WERI-Rb-1 (cell line): ENCODE measurements at regions not wholly inside any gene's neighbourhood (a gene's known extent, or its start where the extent isn't known, plus 50 kb on each side); places are given as distances from the start of the nearest gene placed in this dataset.

Source experiments
- DNase-seq: peaks from one replicate; pipeline ENCODE4 v3.0.0-alpha.2; 2020
- H3K27ac ChIP-seq: fragments of 250-450 bp; sonication (Bioruptor Pico); 2 replicates; pipeline ENCODE4 v1.5.1; 2020; ENCODE audit warnings: mild to moderate bottlenecking, moderate library complexity
- H3K27me3 ChIP-seq: fragments of 250-450 bp; sonication (Bioruptor Pico); 2 replicates; pipeline ENCODE4 v1.5.1; 2021; ENCODE audit warnings: mild to moderate bottlenecking, low read depth, moderate library complexity; ENCODE audit not compliant: insufficient read depth, severe bottlenecking
- H3K36me3 ChIP-seq: fragments of 250-450 bp; sonication (Bioruptor Pico); 2 replicates; pipeline ENCODE4 v1.5.1; 2020; ENCODE audit warnings: mild to moderate bottlenecking, moderate library complexity
- H3K4me3 ChIP-seq: 2 replicates; pipeline ENCODE4 v1.5.1; 2011; ENCODE audit warnings: low read depth, mild to moderate bottlenecking, control low read depth, low read length
- H3K9me3 ChIP-seq: fragments of 250-450 bp; sonication (Bioruptor Pico); 2 replicates; pipeline ENCODE4 v1.5.1; 2021; ENCODE audit warnings: mild to moderate bottlenecking, moderate library complexity; ENCODE audit not compliant: severe bottlenecking
- CTCF ChIP-seq: IDR thresholded peaks from 2 replicates; pipeline ENCODE4 v1.5.1; 2011; ENCODE audit warnings: low read depth, mild to moderate bottlenecking, control low read depth, inconsistent platforms, low read length

DNA sequence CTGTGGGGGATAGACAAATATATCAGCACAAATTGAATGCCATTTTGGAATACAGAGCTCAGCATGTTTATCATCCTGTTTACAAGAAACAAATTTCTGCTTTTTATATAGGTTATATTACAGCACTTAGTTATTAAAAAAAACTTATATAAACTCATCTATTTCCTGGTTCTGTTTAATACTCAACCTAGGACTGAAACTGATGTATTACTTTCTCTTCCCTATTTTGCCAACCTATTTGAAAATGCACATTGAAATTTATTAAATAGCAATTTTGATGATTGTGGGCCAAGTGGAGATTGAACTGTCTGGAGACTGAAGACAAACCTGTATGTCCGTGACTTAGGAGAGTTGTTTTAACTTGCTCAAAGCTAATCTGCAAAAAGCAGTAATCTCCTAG lies 288.3 kb upstream of the ANO3 start:
- Histone ChIP-seq H3K9me3 (no peaks in the 10 kb centered on the region), H3K4me3 (no peak overlapping the region), H3K36me3 (no peaks in the 10 kb centered on the region), H3K27ac (no peak overlapping the region), H3K27me3 (peaks cover 2% of the 10 kb centered on the region)
- no peak for DNase-seq
- TF ChIP-seq CTCF = no peak

DNA sequence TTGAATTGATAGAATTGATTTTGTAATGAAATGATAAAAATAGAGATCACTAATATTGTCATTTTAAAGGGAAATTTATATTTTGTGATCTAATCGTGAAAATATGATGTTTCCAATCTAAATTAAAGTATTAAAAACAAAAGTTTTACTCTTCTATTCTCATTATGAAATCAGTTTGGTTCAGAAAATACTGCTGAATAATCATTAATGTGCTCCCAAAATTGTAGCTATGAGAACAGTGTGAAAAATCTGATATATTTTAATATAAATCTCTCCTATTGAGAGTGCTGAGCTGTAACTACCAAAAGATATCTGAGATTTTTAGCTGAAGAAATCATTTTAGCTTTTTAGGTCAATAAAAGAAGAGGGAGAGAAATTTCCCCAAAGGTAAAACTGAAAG lies 287.5 kb upstream of the ANO3 start:
- DNase-seq = no peak
- Histone ChIP-seq H3K9me3 (no peaks in the 10 kb centered on the region), H3K4me3 (no peak overlapping the region), H3K36me3 (no peaks in the 10 kb centered on the region), H3K27me3 (peaks cover 2% of the 10 kb centered on the region), H3K27ac (no peak overlapping the region)
- TF ChIP-seq CTCF = no peak

GRCh38 chr11:26045082-26045481 lies 286.8 kb upstream of the ANO3 start:
- TF ChIP-seq CTCF = no peak
- Histone ChIP-seq H3K27me3 (peaks cover 2% of the 10 kb centered on the region), H3K4me3 (no peak overlapping the region), H3K9me3 (no peaks in the 10 kb centered on the region), H3K27ac (no peak overlapping the region), H3K36me3 (no peaks in the 10 kb centered on the region)
- DNase-seq = no peak

GRCh38 chr11:26048271-26048670 lies 283.7 kb upstream of the ANO3 start:
- TF ChIP-seq CTCF = no peak
- Histone ChIP-seq H3K36me3 (no peaks in the 10 kb centered on the region), H3K27ac (no peak overlapping the region), H3K9me3 (no peaks in the 10 kb centered on the region), H3K4me3 (no peak overlapping the region), H3K27me3 (peaks cover 2% of the 10 kb centered on the region)
- DNase-seq = no peak

DNA sequence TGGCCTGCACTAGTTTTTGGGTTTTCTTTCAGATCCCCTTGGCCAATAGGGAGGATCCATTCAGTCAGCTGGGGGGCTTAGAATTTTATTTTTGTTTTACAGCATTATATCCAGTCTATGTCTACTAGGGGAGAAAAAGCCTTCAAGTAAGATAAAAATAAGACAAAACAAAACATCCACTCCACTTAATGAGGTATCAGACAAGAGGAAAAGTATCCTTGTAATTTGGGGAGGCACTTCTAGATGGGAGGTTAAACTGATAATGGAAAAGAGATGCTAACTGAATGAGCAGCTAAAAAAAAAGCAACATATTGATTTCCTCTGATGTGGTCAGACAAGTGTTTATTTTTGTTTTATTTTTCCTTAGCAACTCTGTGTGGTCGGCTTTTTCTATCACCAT lies 278.0 kb upstream of the ANO3 start:
- no peaks in the 10 kb centered on the region for H3K9me3 ChIP-seq
- no peak for TF ChIP-seq CTCF
- no peak overlapping the region for H3K27ac ChIP-seq

DNA sequence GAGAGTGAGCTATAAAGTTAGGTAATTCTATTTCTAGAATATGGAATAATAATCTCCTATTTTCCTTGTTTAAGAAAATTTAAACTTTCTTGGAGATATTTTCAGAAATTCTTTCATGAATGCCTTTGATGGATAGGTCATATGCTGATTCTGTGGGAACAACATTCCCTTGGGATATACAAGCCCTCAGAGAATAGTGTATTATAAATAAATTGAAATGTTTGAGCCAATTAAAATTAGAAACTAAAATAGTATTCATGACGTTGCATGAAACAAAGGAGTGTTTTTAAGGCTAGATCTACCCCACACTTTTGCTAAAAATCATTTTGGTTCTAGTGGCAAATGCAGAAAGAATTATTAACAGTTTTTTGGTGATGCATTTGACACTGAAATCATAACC lies 269.3 kb upstream of the ANO3 start:
- DNase-seq = no peak
- no peaks in the 10 kb centered on the region for H3K36me3 ChIP-seq
- no peak overlapping the region for H3K27ac ChIP-seq
- H3K9me3 ChIP-seq = no peaks in the 10 kb centered on the region
- H3K27me3 ChIP-seq = no peaks in the 10 kb centered on the region
- no peak overlapping the region for H3K4me3 ChIP-seq
- TF ChIP-seq CTCF = no peak

More for the DNA sequence above, 278.0 kb upstream of the ANO3 start:
- no peak for DNase-seq
- no peak overlapping the region for H3K4me3 ChIP-seq
- H3K36me3 ChIP-seq = no peaks in the 10 kb centered on the region
- H3K27me3 ChIP-seq = no peaks in the 10 kb centered on the region
